Upper lobe of left lung (tissue), 4 donors: ENCODE measurements at regions not wholly inside any gene's neighbourhood (a gene's known extent, or its start where the extent isn't known, plus 50 kb on each side); places are given as distances from the start of the nearest gene placed in this dataset.

Source experiments
- EP300 ChIP-seq, 4 donors: sonication (generic); formaldehyde crosslinking; IDR thresholded peaks; one replicate each; pipeline ENCODE4 v1.5.1; 2017; ENCODE audit warnings: antibody characterized with exemption in 4 of 4, control low read depth in 2 of 4
- POLR2A ChIP-seq, 4 donors: fragments of 450-650 bp; IDR thresholded peaks; one replicate each; pipeline ENCODE4 v1.5.1; 2016 to 2017; ENCODE audit warnings: antibody characterized with exemption in 4 of 4, mild to moderate bottlenecking in 2 of 4
- POLR2AphosphoS5 ChIP-seq, 2 donors: sonication (generic); formaldehyde crosslinking; IDR thresholded peaks; one replicate each; pipeline ENCODE4 v1.5.1; 2017; ENCODE audit warnings: antibody characterized with exemption in 2 of 2
- TF ChIP-seq, protein P1 (sequence below), 6 experiments: fragments of 450-650 bp in 4 of 6; fragments of 200-600 bp in 2 of 6; sonication (generic) in 2 of 6; IDR thresholded peaks; one replicate each; pipeline ENCODE4 v1.5.1; 2016 to 2019; ENCODE audit warnings: antibody characterized with exemption in 6 of 6

DNA sequence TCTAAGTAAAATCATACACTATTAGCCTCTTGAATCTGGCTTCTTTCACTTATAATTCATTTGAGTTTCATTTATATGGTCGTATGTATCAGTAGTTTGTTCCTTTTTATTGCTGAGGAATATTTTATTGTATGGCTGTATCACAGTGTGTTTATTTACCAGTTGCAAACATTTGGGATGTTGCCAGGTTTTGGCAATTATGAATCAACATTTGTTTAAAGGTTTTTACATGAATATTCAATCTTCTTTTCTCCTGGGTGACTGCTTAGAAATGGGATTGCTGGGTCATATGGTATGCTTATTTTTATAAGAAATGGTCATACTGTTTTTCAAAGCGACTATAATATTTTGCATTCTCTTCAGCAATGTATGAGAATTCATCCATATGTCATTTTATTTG is 107.9 kb downstream of the PMAIP1 start:
- no peak for TF ChIP-seq EP300 (IDR thresholded peaks at IDR 0.05)
- TF ChIP-seq, protein P1, sequence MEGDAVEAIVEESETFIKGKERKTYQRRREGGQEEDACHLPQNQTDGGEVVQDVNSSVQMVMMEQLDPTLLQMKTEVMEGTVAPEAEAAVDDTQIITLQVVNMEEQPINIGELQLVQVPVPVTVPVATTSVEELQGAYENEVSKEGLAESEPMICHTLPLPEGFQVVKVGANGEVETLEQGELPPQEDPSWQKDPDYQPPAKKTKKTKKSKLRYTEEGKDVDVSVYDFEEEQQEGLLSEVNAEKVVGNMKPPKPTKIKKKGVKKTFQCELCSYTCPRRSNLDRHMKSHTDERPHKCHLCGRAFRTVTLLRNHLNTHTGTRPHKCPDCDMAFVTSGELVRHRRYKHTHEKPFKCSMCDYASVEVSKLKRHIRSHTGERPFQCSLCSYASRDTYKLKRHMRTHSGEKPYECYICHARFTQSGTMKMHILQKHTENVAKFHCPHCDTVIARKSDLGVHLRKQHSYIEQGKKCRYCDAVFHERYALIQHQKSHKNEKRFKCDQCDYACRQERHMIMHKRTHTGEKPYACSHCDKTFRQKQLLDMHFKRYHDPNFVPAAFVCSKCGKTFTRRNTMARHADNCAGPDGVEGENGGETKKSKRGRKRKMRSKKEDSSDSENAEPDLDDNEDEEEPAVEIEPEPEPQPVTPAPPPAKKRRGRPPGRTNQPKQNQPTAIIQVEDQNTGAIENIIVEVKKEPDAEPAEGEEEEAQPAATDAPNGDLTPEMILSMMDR (IDR thresholded peaks at IDR 0.05): no peak
- no peak for TF ChIP-seq POLR2A (IDR thresholded peaks at IDR 0.05)
- no peak for TF ChIP-seq POLR2AphosphoS5 (IDR thresholded peaks at IDR 0.05)
